ENCODE measurements at regions not wholly inside any gene's neighbourhood (a gene's known extent, or its start where the extent isn't known, plus 50 kb on each side); places are given as distances from the start of the nearest gene placed in this dataset.

DNA sequence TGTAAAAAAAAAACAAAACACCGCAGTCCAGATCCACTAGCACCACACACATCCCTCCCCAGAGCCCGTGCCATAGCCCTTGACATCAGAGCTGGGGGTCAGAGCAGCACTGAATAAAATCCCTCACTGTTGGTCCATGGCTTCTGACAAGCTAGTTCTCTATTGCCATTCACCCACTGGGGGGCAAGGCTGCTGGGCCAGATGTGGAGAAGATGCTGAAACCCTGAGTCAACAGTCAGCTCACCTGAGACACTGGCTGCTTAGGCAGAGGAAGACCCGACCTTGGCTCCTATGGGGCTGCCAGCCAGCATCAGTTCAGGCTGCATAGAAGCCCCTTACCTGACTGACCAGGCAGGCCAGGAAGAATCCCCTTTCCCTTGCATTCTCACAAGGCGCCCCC lies 228.2 kb downstream of the SOX9 start:
- TF ChIP-seq, protein P1, sequence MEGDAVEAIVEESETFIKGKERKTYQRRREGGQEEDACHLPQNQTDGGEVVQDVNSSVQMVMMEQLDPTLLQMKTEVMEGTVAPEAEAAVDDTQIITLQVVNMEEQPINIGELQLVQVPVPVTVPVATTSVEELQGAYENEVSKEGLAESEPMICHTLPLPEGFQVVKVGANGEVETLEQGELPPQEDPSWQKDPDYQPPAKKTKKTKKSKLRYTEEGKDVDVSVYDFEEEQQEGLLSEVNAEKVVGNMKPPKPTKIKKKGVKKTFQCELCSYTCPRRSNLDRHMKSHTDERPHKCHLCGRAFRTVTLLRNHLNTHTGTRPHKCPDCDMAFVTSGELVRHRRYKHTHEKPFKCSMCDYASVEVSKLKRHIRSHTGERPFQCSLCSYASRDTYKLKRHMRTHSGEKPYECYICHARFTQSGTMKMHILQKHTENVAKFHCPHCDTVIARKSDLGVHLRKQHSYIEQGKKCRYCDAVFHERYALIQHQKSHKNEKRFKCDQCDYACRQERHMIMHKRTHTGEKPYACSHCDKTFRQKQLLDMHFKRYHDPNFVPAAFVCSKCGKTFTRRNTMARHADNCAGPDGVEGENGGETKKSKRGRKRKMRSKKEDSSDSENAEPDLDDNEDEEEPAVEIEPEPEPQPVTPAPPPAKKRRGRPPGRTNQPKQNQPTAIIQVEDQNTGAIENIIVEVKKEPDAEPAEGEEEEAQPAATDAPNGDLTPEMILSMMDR (IDR thresholded peaks at IDR 0.05): no peak
- no peak for TF ChIP-seq POLR2A (IDR thresholded peaks at IDR 0.05)

Measured in vagina (tissue), 2 donors.